H1 (cell line): ENCODE measurements at regions not wholly inside any gene's neighbourhood (a gene's known extent, or its start where the extent isn't known, plus 50 kb on each side); places are given as distances from the start of the nearest gene placed in this dataset.

ENCODE experiments used
- CTCF ChIA-PET: fragments of 300-600 bp; sonication (Branson Sonifier 250); formaldehyde crosslinking; loops from one replicate; lab custom pipeline; 2021; ENCODE audit not compliant: partially characterized antibody; lab: Charles Lee
- POLR2A ChIA-PET: fragments of 300-600 bp; sonication (Branson Sonifier 250); formaldehyde crosslinking; loops from one replicate; lab custom pipeline; 2021; ENCODE audit warnings: inconsistent platforms; ENCODE audit not compliant: partially characterized antibody; lab: Charles Lee
- DNase-seq, 2 experiments: peaks; one replicate each; pipeline versions ENCODE4 v3.0.0 to v3.0.0-alpha.2; 2010 to 2022; ENCODE audit warnings: low spot score in 2 of 2, low read depth in 1 of 2, mixed read lengths in 1 of 2
- FAIRE-seq: peaks from 2 replicates; lab custom pipeline; 2011; peaks lifted over from hg19 to GRCh38; lab: Jason Lieb, UNC
- H2AFZ ChIP-seq: 2 replicates; pipeline ENCODE4 v1.8.1; 2012; ENCODE audit warnings: low read length, inconsistent platforms
- H2AK5ac ChIP-seq: 2 replicates; pipeline ENCODE4 v1.6.1; 2013; ENCODE audit warnings: low read depth, low read length
- H2BK120ac ChIP-seq: replicated peaks from 2 replicates; pipeline ENCODE3; 2013; ENCODE audit warnings: low read depth, low read length, inconsistent platforms
- H2BK12ac ChIP-seq: 2 replicates; pipeline ENCODE4 v1.6.1; 2013; ENCODE audit warnings: low read depth, low read length
- H2BK15ac ChIP-seq: 2 replicates; pipeline ENCODE4 v1.6.1; 2013; ENCODE audit warnings: low read length
- H2BK20ac ChIP-seq: 2 replicates; pipeline ENCODE4 v1.6.1; 2013; ENCODE audit warnings: low read length
- H2BK5ac ChIP-seq: 2 replicates; pipeline ENCODE4 v1.6.1; 2013; ENCODE audit warnings: low read depth, low read length
- H3K14ac ChIP-seq: 2 replicates; pipeline ENCODE4 v1.6.1; 2013; ENCODE audit warnings: inconsistent platforms; ENCODE audit not compliant: insufficient read length
- H3K18ac ChIP-seq: 2 replicates; pipeline ENCODE4 v1.6.1; 2013; ENCODE audit warnings: low read length; ENCODE audit errors: extremely low read depth
- H3K23ac ChIP-seq: 2 replicates; pipeline ENCODE4 v1.6.1; 2013; ENCODE audit warnings: inconsistent platforms; ENCODE audit not compliant: insufficient read length
- H3K23me2 ChIP-seq: 2 replicates; pipeline ENCODE4 v1.6.1; 2013; ENCODE audit warnings: low read depth, low read length
- H3K27ac ChIP-seq: 2 replicates; pipeline ENCODE4 v1.6.1; 2011; ENCODE audit warnings: low read depth, low read length, inconsistent platforms
- H3K27me3 ChIP-seq, 4 experiments: replicated peaks in 1 of 4; 1 replicate in 1 of 4; 2 replicates in 3 of 4; pipeline versions ENCODE4 v1.6.1 to v1.8.1; 2011 to 2013; ENCODE audit warnings: low read length in 3 of 4, mild to moderate bottlenecking in 3 of 4, inconsistent platforms in 2 of 4, mixed read lengths in 2 of 4, moderate library complexity in 1 of 4; ENCODE audit not compliant: control insufficient read depth in 3 of 4, insufficient read depth in 3 of 4; ENCODE audit errors: extremely low read depth in 1 of 4
- H3K36me3 ChIP-seq, 4 experiments: 2 replicates each; pipeline versions ENCODE4 v1.6.1 to v1.8.1; 2011 to 2013; ENCODE audit warnings: mild to moderate bottlenecking in 4 of 4, low read length in 3 of 4, moderate library complexity in 2 of 4, control low read depth in 1 of 4, inconsistent platforms in 1 of 4; ENCODE audit not compliant: insufficient read depth in 4 of 4, control insufficient read depth in 2 of 4
- H3K4ac ChIP-seq: replicated peaks from 2 replicates; pipeline ENCODE3; 2013; ENCODE audit warnings: low read length, low read depth, mixed read lengths, inconsistent platforms; ENCODE audit not compliant: insufficient read length
- H3K4me1 ChIP-seq, 4 experiments: replicated peaks in 1 of 4; 1 replicate in 1 of 4; 2 replicates in 3 of 4; pipeline versions ENCODE4 v1.6.1 to v1.8.1; 2011 to 2013; ENCODE audit warnings: low read length in 3 of 4, inconsistent platforms in 2 of 4, mixed read lengths in 1 of 4; ENCODE audit not compliant: insufficient read depth in 4 of 4, control insufficient read depth in 3 of 4
- H3K4me2 ChIP-seq, 2 experiments: 2 replicates each; pipeline versions ENCODE4 v1.6.1 to v1.8.1; 2011 to 2013; ENCODE audit warnings: low read depth in 2 of 2, low read length in 2 of 2, control low read depth in 1 of 2, inconsistent platforms in 1 of 2, mild to moderate bottlenecking in 1 of 2; ENCODE audit not compliant: insufficient read depth in 1 of 2
- H3K4me3 ChIP-seq, 4 experiments: fragments of 200-600, 300-600 bp in 1 of 4; sonication (generic), shearing (Covaris generic), sonication (Bioruptor Twin) in 1 of 4; 2 replicates each; pipeline versions ENCODE4 v1.5.1 to v1.8.1; 2011 to 2016; ENCODE audit warnings: low read length in 4 of 4, low read depth in 3 of 4, control low read depth in 2 of 4, inconsistent platforms in 2 of 4, mild to moderate bottlenecking in 2 of 4, mixed read lengths in 1 of 4, moderate library complexity in 1 of 4; ENCODE audit not compliant: insufficient read depth in 2 of 4; ENCODE audit errors: extremely low read depth in 1 of 4
- H3K56ac ChIP-seq: replicated peaks from 2 replicates; pipeline ENCODE3; 2013; ENCODE audit warnings: low read depth, mild to moderate bottlenecking, mixed read lengths, low read length, inconsistent platforms; ENCODE audit not compliant: insufficient read length
- H3K79me1 ChIP-seq: 2 replicates; pipeline ENCODE4 v1.6.1; 2013; ENCODE audit warnings: low read depth, low read length, control low read depth
- H3K79me2 ChIP-seq, 2 experiments: 2 replicates each; pipeline versions ENCODE4 v1.6.1 to v1.8.1; 2012 to 2013; ENCODE audit warnings: low read length in 2 of 2, mild to moderate bottlenecking in 2 of 2, inconsistent platforms in 1 of 2; ENCODE audit not compliant: insufficient read depth in 2 of 2, control insufficient read depth in 1 of 2
- H3K9ac ChIP-seq, 4 experiments: replicated peaks in 1 of 4; 1 replicate in 1 of 4; 2 replicates in 3 of 4; pipeline versions ENCODE4 v1.6.1 to v1.8.1; 2011 to 2013; ENCODE audit warnings: low read depth in 3 of 4, low read length in 3 of 4, control low read depth in 2 of 4, mild to moderate bottlenecking in 2 of 4, moderate library complexity in 2 of 4, inconsistent platforms in 1 of 4; ENCODE audit errors: extremely low read depth in 1 of 4
- H3K9me3 ChIP-seq, 2 experiments: 2 replicates each; pipeline versions ENCODE4 v1.6.1 to v1.8.1; 2012 to 2013; ENCODE audit warnings: mild to moderate bottlenecking in 2 of 2, moderate library complexity in 2 of 2, control low read depth in 1 of 2, inconsistent platforms in 1 of 2, low read depth in 1 of 2, low read length in 1 of 2, mixed read lengths in 1 of 2; ENCODE audit not compliant: insufficient read depth in 2 of 2
- H4K20me1 ChIP-seq, 2 experiments: replicated peaks in 1 of 2; 2 replicates each; pipeline versions ENCODE3 to v1.8.1; 2011 to 2013; ENCODE audit warnings: inconsistent platforms in 2 of 2, low read length in 2 of 2, mild to moderate bottlenecking in 1 of 2; ENCODE audit not compliant: insufficient read depth in 2 of 2, control insufficient read depth in 1 of 2
- H4K5ac ChIP-seq: 2 replicates; pipeline ENCODE4 v1.6.1; 2013; ENCODE audit warnings: low read length, low read depth, mixed read lengths, inconsistent platforms; ENCODE audit not compliant: insufficient read length
- H4K8ac ChIP-seq: 2 replicates; pipeline ENCODE4 v1.8.0; 2013; ENCODE audit warnings: mild to moderate bottlenecking, moderate library complexity, low read length, inconsistent platforms; ENCODE audit not compliant: insufficient read depth; ENCODE audit errors: extremely low read depth
- H4K91ac ChIP-seq: replicated peaks from 2 replicates; pipeline ENCODE3; 2013; ENCODE audit warnings: low read length, mixed read lengths, inconsistent platforms; ENCODE audit not compliant: insufficient read length
- ASH2L ChIP-seq: fragments of 200-600, 300-600 bp; sonication (generic); IDR thresholded peaks from one replicate; pipeline ENCODE4 v1.7.1; 2017; ENCODE audit warnings: low read length
- CREB1 ChIP-seq: IDR thresholded peaks from 2 replicates; pipeline ENCODE4 v1.6.1; 2012; ENCODE audit warnings: inconsistent platforms
- CTBP2 ChIP-seq: IDR thresholded peaks from 2 replicates; pipeline ENCODE4 v1.7.0; 2011; ENCODE audit warnings: borderline replicate concordance, mild to moderate bottlenecking, moderate library complexity, mixed read lengths, low read length; ENCODE audit not compliant: insufficient read depth, insufficient read length
- GABPA ChIP-seq: IDR thresholded peaks from 2 replicates; pipeline ENCODE4 v1.6.1; 2011; ENCODE audit warnings: mild to moderate bottlenecking, low read length, moderate library complexity, borderline replicate concordance; ENCODE audit not compliant: insufficient read depth
- HDAC6 ChIP-seq: IDR thresholded peaks from one replicate; pipeline ENCODE4 v1.7.1; 2012; ENCODE audit warnings: low read depth, mild to moderate bottlenecking, inconsistent platforms, low read length, moderate library complexity
- MAFK ChIP-seq: IDR thresholded peaks from 2 replicates; pipeline ENCODE4 v1.6.1; 2012; ENCODE audit warnings: low read depth, mild to moderate bottlenecking, improper control_type of control experiment, low read length
- NRF1 ChIP-seq: IDR thresholded peaks from 2 replicates; pipeline ENCODE4 v1.6.1; 2011; ENCODE audit warnings: mild to moderate bottlenecking, low read depth, low read length, improper control_type of control experiment
- POU5F1 ChIP-seq: IDR thresholded peaks from 2 replicates; pipeline ENCODE4 v1.6.1; 2011; ENCODE audit warnings: low read depth, mild to moderate bottlenecking, low read length, moderate library complexity
- SIX5 ChIP-seq: IDR thresholded peaks from 2 replicates; pipeline ENCODE4 v1.6.1; 2011; ENCODE audit warnings: mild to moderate bottlenecking, low read depth, low read length
- SP2 ChIP-seq: IDR thresholded peaks from 2 replicates; pipeline ENCODE4 v1.6.1; 2012; ENCODE audit warnings: mild to moderate bottlenecking, low read length, inconsistent platforms
- SRF ChIP-seq: IDR thresholded peaks from 2 replicates; pipeline ENCODE4 v1.6.1; 2011; ENCODE audit warnings: mild to moderate bottlenecking, low read depth, low read length, moderate library complexity
- SUZ12 ChIP-seq: fragments of 200-600 bp; sonication (generic); IDR thresholded peaks from 2 replicates; pipeline ENCODE4 v1.6.1; 2012; ENCODE audit warnings: mild to moderate bottlenecking, inconsistent platforms, low read length, moderate library complexity, mixed read lengths
- WGBS, 2 experiments: shearing (Covaris generic) in 1 of 2; methylation state at CpG; one replicate each; pipeline versions ENCODE4 v1.1.6 to v1.1.7; 2013 to 2015; ENCODE audit warnings: low lambda C conversion rate in 2 of 2, mixed read lengths in 2 of 2, inconsistent platforms in 1 of 2, low coverage in 1 of 2, missing lambda C conversion rate in 1 of 2; ENCODE audit not compliant: insufficient replicate concordance in 2 of 2, insufficient coverage in 1 of 2, insufficient read length in 1 of 2; ENCODE audit errors: extremely low coverage in 1 of 2, missing lambda C conversion rate in 1 of 2; 5-methylcytosine and 5-hydroxymethylcytosine counted together
- TF ChIP-seq, protein P1 (sequence below): IDR thresholded peaks from 2 replicates; pipeline ENCODE4 v1.6.1; 2012; ENCODE audit warnings: low read length, inconsistent platforms

DNA sequence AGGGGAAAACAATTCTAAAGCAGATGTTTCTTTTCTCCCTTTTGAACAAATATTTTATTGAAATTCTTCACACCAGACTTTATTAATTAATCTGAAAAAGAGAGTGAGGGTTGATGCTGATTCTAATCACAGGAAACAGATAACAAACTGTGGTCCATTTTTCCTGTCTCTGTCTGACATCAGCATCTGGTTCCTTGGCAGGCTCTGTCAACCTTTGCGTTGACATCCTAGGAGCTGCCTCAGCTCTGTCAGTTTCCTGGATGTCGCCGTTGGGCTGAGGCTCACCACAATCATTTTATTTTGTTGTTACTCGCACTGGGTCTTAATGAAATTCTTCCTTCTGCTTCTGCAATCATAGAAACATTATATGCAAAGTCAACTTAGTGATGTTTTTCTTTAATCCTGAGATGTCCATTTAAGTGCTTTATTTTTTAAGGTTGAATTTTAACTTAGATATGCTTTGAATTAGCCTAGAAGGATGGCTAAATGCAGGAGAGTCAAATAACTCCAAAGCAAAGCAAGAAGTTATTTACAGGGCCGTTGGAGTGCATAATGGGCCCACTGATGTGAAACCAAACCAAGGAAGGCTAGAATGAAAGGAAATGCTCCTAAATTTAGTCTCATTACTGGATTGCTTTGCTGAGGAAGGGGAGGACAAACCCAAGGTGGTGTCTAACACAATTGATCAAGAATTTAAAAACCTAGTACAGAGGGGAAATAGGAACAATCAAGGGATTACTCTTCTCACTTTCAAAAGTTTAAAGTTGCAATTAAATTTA, 542.4 kb downstream of the FLRT2 start:
- WGBS, 2 experiments = 97% methylated on average over 5 of the region's 5 CpGs; no CpG with 5 or more reads in 1 of the 2 experiments
- FAIRE-seq (no peak), DNase-seq (no peak)
- Histone ChIP-seq H3K14ac (no peak overlapping the region), H3K79me1 (no peaks in the 10 kb centered on the region), H3K9ac (no peak overlapping the region), H3K23me2 (no peaks in the 10 kb centered on the region), H3K27ac (no peak overlapping the region), H3K27me3 (no peaks in the 10 kb centered on the region), H3K36me3 (no peaks in the 10 kb centered on the region), H3K4ac (no peak overlapping the region), H2BK5ac (no peak overlapping the region), H4K20me1 (no peaks in the 10 kb centered on the region), H3K79me2 (no peaks in the 10 kb centered on the region), H3K4me1 (no peaks in the 10 kb centered on the region), H4K5ac (no peak overlapping the region), H3K56ac (no peak overlapping the region), H3K18ac (no peak overlapping the region), H3K9me3 (no peaks in the 10 kb centered on the region), H3K23ac (no peak overlapping the region), H4K8ac (no peak overlapping the region), H2BK120ac (no peak overlapping the region), H2AFZ (no peak overlapping the region), H4K91ac (no peak overlapping the region), H3K4me2 (no peak overlapping the region), H2BK12ac (no peak overlapping the region), H3K4me3 (no peak overlapping the region), H2AK5ac (no peak overlapping the region), H2BK20ac (no peak overlapping the region), H2BK15ac (no peak overlapping the region)
- CTCF ChIA-PET = no interaction called here
- POLR2A ChIA-PET = no interaction called here
- TF ChIP-seq SIX5 = no peak
- no peak for TF ChIP-seq SRF
- TF ChIP-seq SUZ12 = no peak
- TF ChIP-seq, protein P1, sequence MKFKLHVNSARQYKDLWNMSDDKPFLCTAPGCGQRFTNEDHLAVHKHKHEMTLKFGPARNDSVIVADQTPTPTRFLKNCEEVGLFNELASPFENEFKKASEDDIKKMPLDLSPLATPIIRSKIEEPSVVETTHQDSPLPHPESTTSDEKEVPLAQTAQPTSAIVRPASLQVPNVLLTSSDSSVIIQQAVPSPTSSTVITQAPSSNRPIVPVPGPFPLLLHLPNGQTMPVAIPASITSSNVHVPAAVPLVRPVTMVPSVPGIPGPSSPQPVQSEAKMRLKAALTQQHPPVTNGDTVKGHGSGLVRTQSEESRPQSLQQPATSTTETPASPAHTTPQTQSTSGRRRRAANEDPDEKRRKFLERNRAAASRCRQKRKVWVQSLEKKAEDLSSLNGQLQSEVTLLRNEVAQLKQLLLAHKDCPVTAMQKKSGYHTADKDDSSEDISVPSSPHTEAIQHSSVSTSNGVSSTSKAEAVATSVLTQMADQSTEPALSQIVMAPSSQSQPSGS = no peak
- TF ChIP-seq CREB1 = no peak
- TF ChIP-seq HDAC6 = no peak
- no peak for TF ChIP-seq NRF1
- no peak for TF ChIP-seq SP2
- no peak for TF ChIP-seq ASH2L
- no peak for TF ChIP-seq POU5F1
- no peak for TF ChIP-seq CTBP2
- TF ChIP-seq MAFK = no peak
- no peak for TF ChIP-seq GABPA
